H9 (cell line): ENCODE measurements at regions not wholly inside any gene's neighbourhood (a gene's known extent, or its start where the extent isn't known, plus 50 kb on each side); places are given as distances from the start of the nearest gene placed in this dataset.

Source experiments
- DNase-seq: peaks from one replicate; pipeline ENCODE4 v3.0.0-alpha.2; 2017
- H2AFZ ChIP-seq: one replicate; pipeline ENCODE4 v1.6.1; 2013; ENCODE audit warnings: mild to moderate bottlenecking, low read length, control low read depth, moderate library complexity
- H2AK5ac ChIP-seq: 2 replicates; pipeline ENCODE4 v1.6.1; 2013; ENCODE audit warnings: low read length, control low read depth, mixed read lengths; ENCODE audit not compliant: insufficient read length
- H2BK120ac ChIP-seq: one replicate; pipeline ENCODE4 v1.6.1; 2013; ENCODE audit warnings: low read depth, mild to moderate bottlenecking, low read length, control low read depth, inconsistent platforms; ENCODE audit not compliant: poor library complexity, severe bottlenecking
- H2BK12ac ChIP-seq: 2 replicates; pipeline ENCODE4 v1.6.1; 2013; ENCODE audit warnings: low read length, control low read depth, mixed read lengths, low read depth; ENCODE audit not compliant: insufficient read length
- H2BK15ac ChIP-seq: 2 replicates; pipeline ENCODE4 v1.6.1; 2013; ENCODE audit warnings: low read depth, low read length, control low read depth
- H2BK20ac ChIP-seq: one replicate; pipeline ENCODE4 v1.6.1; 2013; ENCODE audit warnings: low read depth, mild to moderate bottlenecking, low read length, control low read depth, inconsistent platforms; ENCODE audit not compliant: poor library complexity, severe bottlenecking
- H2BK5ac ChIP-seq: 2 replicates; pipeline ENCODE4 v1.6.1; 2013; ENCODE audit warnings: low read length, control low read depth, mixed read lengths; ENCODE audit not compliant: insufficient read length
- H3K14ac ChIP-seq: 2 replicates; pipeline ENCODE4 v1.6.1; 2013; ENCODE audit warnings: low read length, control low read depth; ENCODE audit not compliant: insufficient read depth
- H3K18ac ChIP-seq: 2 replicates; pipeline ENCODE4 v1.6.1; 2013; ENCODE audit warnings: low read depth, mild to moderate bottlenecking, mixed read lengths, low read length, control low read depth; ENCODE audit not compliant: insufficient read length
- H3K23ac ChIP-seq: 2 replicates; pipeline ENCODE4 v1.6.1; 2013; ENCODE audit warnings: low read length, control low read depth, mixed read lengths, low read depth; ENCODE audit not compliant: insufficient read length
- H3K23me2 ChIP-seq: 2 replicates; pipeline ENCODE4 v1.6.1; 2013; ENCODE audit warnings: low read depth, mild to moderate bottlenecking, mixed read lengths, low read length, control low read depth; ENCODE audit not compliant: insufficient read length, poor library complexity, severe bottlenecking
- H3K27ac ChIP-seq: 2 replicates; pipeline ENCODE4 v1.5.1; 2013; ENCODE audit warnings: low read length, control low read depth, mixed read lengths, low read depth; ENCODE audit not compliant: insufficient read length
- H3K27me3 ChIP-seq: 2 replicates; pipeline ENCODE4 v1.6.1; 2013; ENCODE audit warnings: low read length, control low read depth, inconsistent platforms; ENCODE audit not compliant: insufficient read depth
- H3K4ac ChIP-seq: 2 replicates; pipeline ENCODE4 v1.6.1; 2013; ENCODE audit warnings: low read depth, mild to moderate bottlenecking, control low read depth, inconsistent platforms, low read length, moderate library complexity
- H3K4me1 ChIP-seq: 2 replicates; pipeline ENCODE4 v1.6.1; 2013; ENCODE audit warnings: low read length, control low read depth, inconsistent platforms; ENCODE audit not compliant: insufficient read depth
- H3K4me2 ChIP-seq: 2 replicates; pipeline ENCODE4 v1.6.1; 2013; ENCODE audit warnings: low read length, control low read depth, mixed read lengths; ENCODE audit not compliant: insufficient read length, insufficient read depth
- H3K56ac ChIP-seq: 2 replicates; pipeline ENCODE4 v1.6.1; 2013; ENCODE audit warnings: low read depth, mild to moderate bottlenecking, mixed read lengths, low read length, control low read depth; ENCODE audit not compliant: insufficient read length
- H3K79me1 ChIP-seq: 2 replicates; pipeline ENCODE4 v1.6.1; 2013; ENCODE audit warnings: low read depth, mild to moderate bottlenecking, moderate library complexity, low read length, control low read depth, inconsistent platforms; ENCODE audit not compliant: insufficient read depth, poor library complexity, severe bottlenecking
- H3K79me2 ChIP-seq: 2 replicates; pipeline ENCODE4 v1.6.1; 2013; ENCODE audit warnings: low read length, control low read depth, inconsistent platforms; ENCODE audit not compliant: insufficient read depth
- H3K9ac ChIP-seq: 2 replicates; pipeline ENCODE4 v1.6.1; 2013; ENCODE audit warnings: low read length, control low read depth, mixed read lengths; ENCODE audit not compliant: insufficient read length; ENCODE audit errors: extremely low read depth
- H3K9me3 ChIP-seq: one replicate; pipeline ENCODE4 v1.6.1; 2013; ENCODE audit warnings: low read depth, low read length, inconsistent platforms; ENCODE audit not compliant: control insufficient read depth
- H3T11ph ChIP-seq: one replicate; pipeline ENCODE4 v1.6.1; 2013; ENCODE audit warnings: mild to moderate bottlenecking, low read length, control low read depth, inconsistent platforms
- H4K20me1 ChIP-seq: one replicate; pipeline ENCODE4 v1.6.1; 2013; ENCODE audit not compliant: control insufficient read depth, insufficient read length, insufficient read depth
- H4K5ac ChIP-seq: 2 replicates; pipeline ENCODE4 v1.6.1; 2013; ENCODE audit warnings: low read depth, mild to moderate bottlenecking, mixed read lengths, low read length, control low read depth; ENCODE audit not compliant: insufficient read length
- H4K8ac ChIP-seq: replicated peaks from 2 replicates; pipeline ENCODE4 v1.6.1; 2013; ENCODE audit warnings: low read length, control low read depth, mixed read lengths, low read depth; ENCODE audit not compliant: insufficient read length
- H4K91ac ChIP-seq: 2 replicates; pipeline ENCODE4 v1.6.1; 2013; ENCODE audit warnings: low read depth, mild to moderate bottlenecking, moderate library complexity, mixed read lengths, low read length, control low read depth; ENCODE audit not compliant: insufficient read length
- H3K27ac Mint-ChIP-seq, 3 experiments: 2 replicates in 2 of 3; 3 replicates in 1 of 3; pipeline ENCODE4 v1.8.0; 2020 to 2021; ENCODE audit warnings: mixed read lengths in 3 of 3, mild to moderate bottlenecking in 1 of 3, moderate library complexity in 1 of 3
- H3K27me3 Mint-ChIP-seq: 2 replicates; pipeline ENCODE4 v1.8.0; 2021; ENCODE audit warnings: low read depth, mild to moderate bottlenecking, moderate library complexity, mixed read lengths
- H3K36me3 Mint-ChIP-seq, 3 experiments: 2 replicates in 2 of 3; 3 replicates in 1 of 3; pipeline ENCODE4 v1.8.0; 2020 to 2021; ENCODE audit warnings: low read depth in 3 of 3, mixed read lengths in 3 of 3; ENCODE audit not compliant: insufficient read depth in 1 of 3
- H3K4me1 Mint-ChIP-seq, 2 experiments: 2 replicates each; pipeline ENCODE4 v1.8.0; 2020; ENCODE audit warnings: mixed read lengths in 2 of 2
- H3K4me3 Mint-ChIP-seq, 2 experiments: 2 replicates in 1 of 2; 3 replicates in 1 of 2; pipeline ENCODE4 v1.8.0; 2020 to 2021; ENCODE audit warnings: mild to moderate bottlenecking in 2 of 2, mixed read lengths in 2 of 2, moderate library complexity in 1 of 2
- H3K9me3 Mint-ChIP-seq, 2 experiments: 2 replicates in 1 of 2; 3 replicates in 1 of 2; pipeline ENCODE4 v1.8.0; 2020; ENCODE audit warnings: mild to moderate bottlenecking in 2 of 2, mixed read lengths in 2 of 2, moderate library complexity in 1 of 2
- WGBS: extraction: QIAGEN DNeasy Blood & Tissue Kit; methylation state at CpG from one replicate; pipeline ENCODE4 v1.1.7; 2013; ENCODE audit warnings: missing lambda C conversion rate, low lambda C conversion rate, mixed read lengths; ENCODE audit not compliant: insufficient read length; ENCODE audit errors: extremely low coverage; 5-methylcytosine and 5-hydroxymethylcytosine counted together
- TF ChIP-seq, protein P1 (sequence below): fragments of 200-600 bp; sonication (generic); conservative IDR thresholded peaks from 3 replicates; pipeline ENCODE4 v1.8.0; 2021; ENCODE audit warnings: antibody characterized with exemption, mild to moderate bottlenecking

DNA sequence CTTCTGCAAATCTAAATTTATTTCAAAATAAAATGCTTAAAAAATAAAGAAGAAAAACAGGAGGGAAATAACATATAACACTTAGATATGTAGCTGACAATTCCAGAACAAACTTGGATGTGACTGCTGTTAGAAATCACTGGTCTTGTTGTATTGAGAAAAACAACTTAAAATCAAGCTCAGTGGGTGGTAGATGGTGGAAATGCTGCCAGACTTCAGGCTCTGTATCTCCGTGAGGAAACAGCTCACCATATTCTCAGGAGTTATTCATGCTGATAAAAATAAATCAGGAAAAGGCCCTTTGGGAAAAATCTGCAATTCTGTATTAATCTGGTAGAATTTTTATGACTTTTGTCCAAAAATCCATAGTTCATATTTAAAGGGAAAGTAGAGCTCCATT, 477.6 kb downstream of the RAP2B start:
- Mint-ChIP-seq H3K36me3 (peaks cover under 1 to 11% (median 8%) of the 10 kb centered on the region in 3 experiments; a peak in 6 of 7 replicates), H3K4me1 (peaks cover 50 to 57% of the 10 kb centered on the region in 2 experiments), H3K27me3 (no peaks in the 10 kb centered on the region), H3K9me3 (peaks cover 0 to 7% of the 10 kb centered on the region in 2 experiments), H3K4me3 (no peak overlapping the region), H3K27ac (peak overlapping the region in 2 of 3 experiments; percentile 94 to 99; a peak in 3 of 7 replicates)
- Histone ChIP-seq H4K5ac (no peak overlapping the region), H3K27ac (no peak overlapping the region), H4K8ac (no peak overlapping the region), H3K4me2 (no peak overlapping the region), H4K91ac (no peak overlapping the region), H4K20me1 (no peaks in the 10 kb centered on the region), H3K4me1 (peaks cover 12% of the 10 kb centered on the region), H3K23ac (no peak overlapping the region), H3K79me2 (no peaks in the 10 kb centered on the region), H2BK12ac (no peak overlapping the region), H2BK120ac (no peak overlapping the region), H3K56ac (no peak overlapping the region), H3K9ac (no peak overlapping the region), H2BK15ac (no peak overlapping the region), H3K18ac (no peak overlapping the region), H3K27me3 (no peaks in the 10 kb centered on the region), H3K9me3 (no peaks in the 10 kb centered on the region), H2AK5ac (no peak overlapping the region), H3K23me2 (no peaks in the 10 kb centered on the region), H3K14ac (no peak overlapping the region), H2BK20ac (no peak overlapping the region), H3T11ph (no peak overlapping the region), H3K4ac (no peak overlapping the region), H3K79me1 (no peaks in the 10 kb centered on the region), H2BK5ac (no peak overlapping the region), H2AFZ (no peak overlapping the region)
- WGBS, result no CpG with 5 or more reads among the region's 1 CpG
- TF ChIP-seq, protein P1, sequence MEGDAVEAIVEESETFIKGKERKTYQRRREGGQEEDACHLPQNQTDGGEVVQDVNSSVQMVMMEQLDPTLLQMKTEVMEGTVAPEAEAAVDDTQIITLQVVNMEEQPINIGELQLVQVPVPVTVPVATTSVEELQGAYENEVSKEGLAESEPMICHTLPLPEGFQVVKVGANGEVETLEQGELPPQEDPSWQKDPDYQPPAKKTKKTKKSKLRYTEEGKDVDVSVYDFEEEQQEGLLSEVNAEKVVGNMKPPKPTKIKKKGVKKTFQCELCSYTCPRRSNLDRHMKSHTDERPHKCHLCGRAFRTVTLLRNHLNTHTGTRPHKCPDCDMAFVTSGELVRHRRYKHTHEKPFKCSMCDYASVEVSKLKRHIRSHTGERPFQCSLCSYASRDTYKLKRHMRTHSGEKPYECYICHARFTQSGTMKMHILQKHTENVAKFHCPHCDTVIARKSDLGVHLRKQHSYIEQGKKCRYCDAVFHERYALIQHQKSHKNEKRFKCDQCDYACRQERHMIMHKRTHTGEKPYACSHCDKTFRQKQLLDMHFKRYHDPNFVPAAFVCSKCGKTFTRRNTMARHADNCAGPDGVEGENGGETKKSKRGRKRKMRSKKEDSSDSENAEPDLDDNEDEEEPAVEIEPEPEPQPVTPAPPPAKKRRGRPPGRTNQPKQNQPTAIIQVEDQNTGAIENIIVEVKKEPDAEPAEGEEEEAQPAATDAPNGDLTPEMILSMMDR, result no peak
- DNase-seq, result no peak
